Cardiac fibroblast (primary cell): ENCODE measurements at regions not wholly inside any gene's neighbourhood (a gene's known extent, or its start where the extent isn't known, plus 50 kb on each side); places are given as distances from the start of the nearest gene placed in this dataset.

Experiments
- DNase-seq, 2 donors: peaks; one replicate each; pipeline versions ENCODE4 v3.0.0 to v3.0.0-alpha.2; 2010; ENCODE audit warnings: low read depth in 2 of 2
- H3K4me3 ChIP-seq, 2 donors: replicated peaks in 1 of 2; 1 replicate in 1 of 2; 2 replicates in 1 of 2; pipeline ENCODE4 v1.5.1; 2011; ENCODE audit warnings: low read depth in 2 of 2, low read length in 2 of 2, mild to moderate bottlenecking in 2 of 2, moderate library complexity in 1 of 2
- TF ChIP-seq, protein P1 (sequence below): IDR thresholded peaks from one replicate; pipeline ENCODE4 v1.5.1; 2011; ENCODE audit warnings: low read depth, mild to moderate bottlenecking, low read length, inconsistent platforms

DNA sequence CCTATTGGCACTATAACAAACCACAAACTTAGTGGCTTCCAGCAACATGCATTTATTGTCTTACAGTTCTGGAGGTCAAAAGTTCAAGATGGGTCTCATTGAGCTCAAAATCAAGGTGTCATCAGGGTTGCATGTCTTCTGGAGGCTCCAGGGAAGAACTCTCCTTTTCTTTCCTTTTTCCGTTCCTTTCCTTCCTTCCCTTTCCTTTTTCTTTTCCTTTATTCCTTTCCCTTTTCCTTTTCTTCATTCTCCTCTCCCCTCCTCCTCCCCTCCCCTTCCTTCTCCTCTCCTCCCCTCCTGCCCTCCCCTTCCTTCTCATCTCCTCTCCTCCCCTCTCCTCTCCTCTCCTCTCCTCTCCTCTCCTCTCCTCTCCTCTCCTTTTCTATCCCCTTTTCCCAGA, 460.2 kb upstream of the CDH4 start:
- no peak overlapping the region for H3K4me3 ChIP-seq
- DNase-seq: no peak
- TF ChIP-seq, protein P1, sequence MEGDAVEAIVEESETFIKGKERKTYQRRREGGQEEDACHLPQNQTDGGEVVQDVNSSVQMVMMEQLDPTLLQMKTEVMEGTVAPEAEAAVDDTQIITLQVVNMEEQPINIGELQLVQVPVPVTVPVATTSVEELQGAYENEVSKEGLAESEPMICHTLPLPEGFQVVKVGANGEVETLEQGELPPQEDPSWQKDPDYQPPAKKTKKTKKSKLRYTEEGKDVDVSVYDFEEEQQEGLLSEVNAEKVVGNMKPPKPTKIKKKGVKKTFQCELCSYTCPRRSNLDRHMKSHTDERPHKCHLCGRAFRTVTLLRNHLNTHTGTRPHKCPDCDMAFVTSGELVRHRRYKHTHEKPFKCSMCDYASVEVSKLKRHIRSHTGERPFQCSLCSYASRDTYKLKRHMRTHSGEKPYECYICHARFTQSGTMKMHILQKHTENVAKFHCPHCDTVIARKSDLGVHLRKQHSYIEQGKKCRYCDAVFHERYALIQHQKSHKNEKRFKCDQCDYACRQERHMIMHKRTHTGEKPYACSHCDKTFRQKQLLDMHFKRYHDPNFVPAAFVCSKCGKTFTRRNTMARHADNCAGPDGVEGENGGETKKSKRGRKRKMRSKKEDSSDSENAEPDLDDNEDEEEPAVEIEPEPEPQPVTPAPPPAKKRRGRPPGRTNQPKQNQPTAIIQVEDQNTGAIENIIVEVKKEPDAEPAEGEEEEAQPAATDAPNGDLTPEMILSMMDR: no peak

GRCh38 chr20:60792941-60793340, 459.1 kb upstream of the CDH4 start:
- TF ChIP-seq, protein P1: no peak

DNA sequence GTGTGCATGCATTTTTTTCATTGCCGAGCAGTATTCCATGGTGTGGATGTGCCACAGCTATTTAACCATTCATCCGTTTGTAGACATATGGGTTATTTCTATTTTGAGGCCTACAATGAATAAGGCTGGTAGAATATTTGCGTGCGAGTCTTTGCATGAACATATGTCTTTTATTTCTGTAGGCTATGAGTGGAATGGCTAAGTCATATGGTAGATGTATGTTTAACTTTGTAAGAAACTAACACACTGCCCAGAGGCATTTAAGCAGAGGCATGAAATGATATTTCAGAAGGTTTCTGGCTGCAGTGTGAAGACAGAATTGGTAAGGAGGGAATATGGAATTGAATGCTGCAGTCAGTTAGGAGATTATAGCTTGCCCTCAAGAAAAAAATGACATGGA, 457.4 kb upstream of the CDH4 start:
- no peak overlapping the region for H3K4me3 ChIP-seq
- no peak for DNase-seq
- TF ChIP-seq, protein P1: no peak

More at GRCh38 chr20:60792941-60793340, 459.1 kb upstream of the CDH4 start:
- H3K4me3 ChIP-seq: no peak overlapping the region
- DNase-seq: no peak

- H3K4me3 ChIP-seq: no peak overlapping the region
- DNase-seq: no peak
- TF ChIP-seq, protein P1: no peak
Observed at GRCh38 chr20:60795651-60796050, 456.4 kb upstream of the CDH4 start.

DNA sequence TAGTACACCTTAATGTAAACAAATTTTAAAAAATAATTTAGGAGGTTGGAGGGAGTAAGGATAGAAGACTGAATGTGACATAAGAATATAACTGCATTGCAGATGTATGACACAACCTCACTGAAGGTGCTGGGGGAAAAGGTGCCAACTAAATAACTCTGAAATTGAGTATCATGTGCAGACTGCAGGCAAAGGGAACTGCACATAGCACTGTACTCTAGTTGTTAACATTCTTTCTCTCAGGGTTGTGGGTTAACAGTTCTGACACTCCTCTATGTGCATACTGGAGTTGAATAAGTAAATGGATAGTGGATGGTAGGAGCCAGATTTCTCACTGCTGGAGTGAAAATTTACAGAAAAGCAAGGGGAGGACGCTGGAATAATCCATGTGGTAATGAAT, 451.9 kb upstream of the CDH4 start:
- TF ChIP-seq, protein P1: no peak
- no peak for DNase-seq
- H3K4me3 ChIP-seq: no peak overlapping the region

GRCh38 chr20:60802676-60803075, 449.4 kb upstream of the CDH4 start:
- no peak for DNase-seq
- H3K4me3 ChIP-seq: no peak overlapping the region
- TF ChIP-seq, protein P1: no peak

DNA sequence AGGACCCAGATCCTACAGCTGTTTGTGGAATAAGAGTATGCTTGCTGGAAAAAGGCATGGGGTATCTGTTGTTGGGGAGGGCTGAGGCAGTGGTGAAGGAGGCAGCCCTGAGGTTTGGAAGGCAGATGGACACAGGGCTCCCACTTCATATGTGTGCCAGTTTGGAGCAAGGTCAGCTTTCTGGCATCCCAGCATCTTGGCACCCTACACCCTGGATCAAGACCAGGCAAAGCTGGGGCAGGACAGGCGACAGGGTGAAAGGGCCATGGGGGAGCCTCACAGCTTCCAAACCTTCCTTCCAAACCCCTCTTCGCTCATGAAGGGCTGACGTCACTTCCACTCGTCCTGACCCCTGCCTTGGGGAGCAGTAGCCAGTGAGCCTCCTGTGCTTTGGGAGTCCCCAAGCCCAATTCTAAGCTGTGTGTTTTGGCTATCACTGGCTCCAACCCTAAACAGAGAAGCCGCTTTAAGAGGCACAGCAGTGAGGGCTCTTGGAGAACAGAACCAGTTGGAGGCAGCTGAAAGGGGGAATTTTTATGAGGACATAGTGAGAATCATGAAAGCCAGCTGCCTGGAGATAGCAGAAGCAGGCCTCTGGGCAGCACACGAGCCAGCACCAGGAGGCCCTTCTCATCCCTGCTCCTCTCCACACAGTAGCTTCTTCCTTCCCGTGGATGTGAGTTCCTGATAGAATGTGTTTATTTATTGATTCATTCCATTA, 448.6 kb upstream of the CDH4 start:
- TF ChIP-seq, protein P1: no peak
- no peak for DNase-seq
- H3K4me3 ChIP-seq: no peak overlapping the region
